Thoracic aorta (tissue), 2 donors: ENCODE measurements at regions not wholly inside any gene's neighbourhood (a gene's known extent, or its start where the extent isn't known, plus 50 kb on each side); places are given as distances from the start of the nearest gene placed in this dataset.

Source experiments
- ATAC-seq: fragments of 150-250 bp; one replicate; pipeline ENCODE4 v1.8.0; 2017; ENCODE audit warnings: low read depth; ENCODE audit not compliant: insufficient number of reproducible peaks, low FRiP score
- DNase-seq: peaks from one replicate; pipeline ENCODE4 v3.0.0-alpha.2; 2020; ENCODE audit warnings: low spot score
- H3K27ac ChIP-seq, 2 donors: fragments of 200-600 bp; sonication (generic); 1 replicate in 1 of 2; 2 replicates in 1 of 2; pipeline ENCODE4 v1.5.1; 2016; ENCODE audit warnings: mild to moderate bottlenecking in 2 of 2, moderate library complexity in 2 of 2
- H3K27me3 ChIP-seq: fragments of 200-600 bp; sonication (generic); replicated peaks from 2 replicates; pipeline ENCODE4 v1.6.0; 2016; ENCODE audit warnings: mild to moderate bottlenecking; ENCODE audit not compliant: insufficient read depth
- H3K36me3 ChIP-seq: fragments of 200-600 bp; sonication (generic); one replicate; pipeline ENCODE4 v1.5.1; 2016
- H3K4me1 ChIP-seq, 2 donors: fragments of 200-600 bp; sonication (generic); 1 replicate in 1 of 2; 2 replicates in 1 of 2; pipeline versions ENCODE4 v1.5.1 to v1.6.0; 2016; ENCODE audit warnings: low read depth in 2 of 2, mild to moderate bottlenecking in 1 of 2; ENCODE audit not compliant: control insufficient read depth in 1 of 2
- H3K4me3 ChIP-seq: fragments of 200-600 bp; sonication (generic); 2 replicates; pipeline ENCODE4 v1.5.1; 2016; ENCODE audit warnings: mild to moderate bottlenecking
- H3K9me3 ChIP-seq: fragments of 200-600 bp; sonication (generic); 2 replicates; pipeline ENCODE4 v1.5.1; 2016
- TF ChIP-seq, protein P1 (sequence below): fragments of 200-600 bp; sonication (generic); IDR thresholded peaks from one replicate; pipeline ENCODE4 v1.5.1; 2019; ENCODE audit warnings: antibody characterized with exemption

DNA sequence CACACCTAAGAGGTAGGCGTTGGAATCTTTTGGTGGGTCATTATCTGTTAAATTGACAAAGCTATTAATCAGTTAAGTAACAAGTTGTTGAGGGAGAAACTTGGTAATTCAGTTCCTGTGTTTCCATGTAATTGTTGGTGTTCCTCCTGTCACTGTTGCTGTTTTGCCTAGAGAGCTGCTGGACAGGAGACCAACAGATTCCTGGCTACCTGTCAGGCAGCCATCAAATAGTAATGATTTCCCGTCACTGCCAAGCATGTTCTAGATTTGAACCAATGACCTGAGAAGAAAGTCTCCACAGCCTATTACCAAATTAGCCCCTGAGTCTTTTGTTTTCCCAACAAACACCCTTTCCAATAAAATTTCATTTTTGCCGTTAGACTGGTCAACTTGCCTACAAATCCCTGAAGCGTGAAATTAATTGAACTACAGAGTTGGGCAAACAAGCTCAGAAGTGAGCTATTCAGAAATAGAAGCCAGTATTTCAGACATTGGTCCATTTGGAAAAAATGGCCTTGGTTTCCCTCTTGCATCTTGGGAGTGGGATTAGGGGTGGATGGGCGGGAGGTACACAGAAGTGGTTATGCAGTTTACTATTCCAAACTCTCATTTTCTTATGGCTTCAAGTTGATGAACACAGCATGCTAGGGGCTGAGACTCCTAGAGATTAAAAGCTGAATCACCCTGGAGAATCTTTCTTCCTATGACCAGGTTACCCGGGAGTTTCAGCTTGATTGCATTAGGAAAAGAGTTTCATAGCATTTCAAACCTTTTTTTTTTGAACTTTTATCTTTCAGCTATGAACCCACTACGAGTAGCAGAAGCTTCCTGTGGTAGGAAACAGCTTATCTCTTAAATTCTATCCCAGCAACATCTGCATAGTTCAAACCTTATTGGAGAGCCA, 262.8 kb upstream of the MAF start:
- TF ChIP-seq, protein P1, sequence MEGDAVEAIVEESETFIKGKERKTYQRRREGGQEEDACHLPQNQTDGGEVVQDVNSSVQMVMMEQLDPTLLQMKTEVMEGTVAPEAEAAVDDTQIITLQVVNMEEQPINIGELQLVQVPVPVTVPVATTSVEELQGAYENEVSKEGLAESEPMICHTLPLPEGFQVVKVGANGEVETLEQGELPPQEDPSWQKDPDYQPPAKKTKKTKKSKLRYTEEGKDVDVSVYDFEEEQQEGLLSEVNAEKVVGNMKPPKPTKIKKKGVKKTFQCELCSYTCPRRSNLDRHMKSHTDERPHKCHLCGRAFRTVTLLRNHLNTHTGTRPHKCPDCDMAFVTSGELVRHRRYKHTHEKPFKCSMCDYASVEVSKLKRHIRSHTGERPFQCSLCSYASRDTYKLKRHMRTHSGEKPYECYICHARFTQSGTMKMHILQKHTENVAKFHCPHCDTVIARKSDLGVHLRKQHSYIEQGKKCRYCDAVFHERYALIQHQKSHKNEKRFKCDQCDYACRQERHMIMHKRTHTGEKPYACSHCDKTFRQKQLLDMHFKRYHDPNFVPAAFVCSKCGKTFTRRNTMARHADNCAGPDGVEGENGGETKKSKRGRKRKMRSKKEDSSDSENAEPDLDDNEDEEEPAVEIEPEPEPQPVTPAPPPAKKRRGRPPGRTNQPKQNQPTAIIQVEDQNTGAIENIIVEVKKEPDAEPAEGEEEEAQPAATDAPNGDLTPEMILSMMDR, result no peak
- H3K27ac ChIP-seq, result no peak overlapping the region
- H3K4me3 ChIP-seq, result no peak overlapping the region
- H3K4me1 ChIP-seq, result no peaks in the 10 kb centered on the region
- H3K36me3 ChIP-seq, result no peaks in the 10 kb centered on the region
- DNase-seq (no peak), ATAC-seq (no peak)
- no peaks in the 10 kb centered on the region for H3K9me3 ChIP-seq
- H3K27me3 ChIP-seq, result no peaks in the 10 kb centered on the region

DNA sequence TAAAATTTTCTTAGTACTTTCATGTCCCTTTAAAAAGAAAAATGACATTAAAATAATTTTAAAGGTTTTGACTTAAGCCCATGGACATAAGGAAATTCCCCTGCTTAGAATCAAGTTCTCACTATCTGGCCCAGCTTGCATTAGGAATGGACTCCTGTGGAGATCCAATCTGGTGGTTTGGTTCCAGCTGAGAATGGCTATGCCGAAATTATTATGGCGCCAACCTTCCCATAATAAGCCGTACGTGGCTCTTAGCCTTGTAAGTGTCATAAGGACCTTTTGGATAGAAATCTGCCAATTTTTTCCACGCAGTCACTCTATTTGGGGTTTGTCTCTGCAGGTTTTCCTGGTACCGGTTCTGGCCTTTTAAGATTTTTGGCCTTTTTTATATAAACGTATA, 262.1 kb upstream of the MAF start:
- TF ChIP-seq, protein P1, result no peak
- no peaks in the 10 kb centered on the region for H3K36me3 ChIP-seq

DNA sequence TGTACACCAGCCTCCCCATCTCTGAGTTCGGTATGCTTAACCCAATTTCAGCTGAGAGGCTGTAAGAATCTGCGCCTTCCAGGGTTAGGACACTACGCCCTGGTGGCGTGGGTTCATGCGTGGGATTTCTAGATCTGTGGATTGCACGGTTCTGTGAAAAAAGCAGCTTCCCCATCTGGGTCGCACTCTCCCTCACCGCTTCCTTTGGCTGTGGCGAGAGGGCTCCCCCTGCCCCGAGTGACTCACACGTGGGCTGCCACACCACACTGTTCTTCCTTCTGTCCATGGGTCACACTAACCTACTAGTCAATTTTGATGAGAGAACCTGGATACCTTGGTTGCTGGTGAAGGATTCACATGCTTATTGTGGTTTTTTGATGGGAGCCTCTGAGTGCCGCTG, 256.0 kb upstream of the MAF start:
- DNase-seq, result no peak

More for the DNA sequence above, 262.1 kb upstream of the MAF start:
- no peak overlapping the region for H3K27ac ChIP-seq
- DNase-seq, result no peak
- H3K27me3 ChIP-seq, result no peaks in the 10 kb centered on the region
- no peaks in the 10 kb centered on the region for H3K9me3 ChIP-seq
- no peaks in the 10 kb centered on the region for H3K4me1 ChIP-seq
- no peak overlapping the region for H3K4me3 ChIP-seq
- no peak for ATAC-seq

DNA sequence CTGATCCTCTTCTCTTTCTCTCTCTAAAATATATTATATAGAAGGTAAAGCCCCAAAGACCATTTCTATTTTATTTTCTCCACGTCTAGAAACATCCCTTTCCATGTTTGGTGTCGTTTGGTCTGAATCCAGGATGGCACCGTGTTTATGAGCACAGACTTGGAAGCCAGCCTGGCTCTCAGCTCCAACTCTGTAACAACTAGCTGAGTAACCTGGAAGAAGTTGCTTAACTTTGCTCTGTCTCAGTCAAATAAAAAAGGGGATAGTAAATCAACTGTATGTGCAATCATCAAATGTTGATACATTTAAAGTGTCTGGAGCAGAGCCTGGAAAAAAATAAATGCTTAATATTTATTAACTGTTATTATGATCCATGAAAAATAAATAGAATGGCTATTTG, 249.8 kb upstream of the MAF start:
- TF ChIP-seq, protein P1, result no peak
- H3K9me3 ChIP-seq, result no peaks in the 10 kb centered on the region
- no peaks in the 10 kb centered on the region for H3K36me3 ChIP-seq
- H3K4me3 ChIP-seq, result no peak overlapping the region
- H3K27me3 ChIP-seq, result no peaks in the 10 kb centered on the region
- H3K27ac ChIP-seq, result no peak overlapping the region
- DNase-seq, result no peak
- peaks cover 0 to 4% of the 10 kb centered on the region in 2 donors for H3K4me1 ChIP-seq
- ATAC-seq, result no peak

More for the DNA sequence above, 256.0 kb upstream of the MAF start:
- Histone ChIP-seq H3K27me3 (no peaks in the 10 kb centered on the region), H3K9me3 (peaks cover 7% of the 10 kb centered on the region), H3K4me1 (no peaks in the 10 kb centered on the region), H3K27ac (no peak overlapping the region), H3K4me3 (no peak overlapping the region), H3K36me3 (no peaks in the 10 kb centered on the region)
- ATAC-seq, result no peak
- TF ChIP-seq, protein P1, result no peak

DNA sequence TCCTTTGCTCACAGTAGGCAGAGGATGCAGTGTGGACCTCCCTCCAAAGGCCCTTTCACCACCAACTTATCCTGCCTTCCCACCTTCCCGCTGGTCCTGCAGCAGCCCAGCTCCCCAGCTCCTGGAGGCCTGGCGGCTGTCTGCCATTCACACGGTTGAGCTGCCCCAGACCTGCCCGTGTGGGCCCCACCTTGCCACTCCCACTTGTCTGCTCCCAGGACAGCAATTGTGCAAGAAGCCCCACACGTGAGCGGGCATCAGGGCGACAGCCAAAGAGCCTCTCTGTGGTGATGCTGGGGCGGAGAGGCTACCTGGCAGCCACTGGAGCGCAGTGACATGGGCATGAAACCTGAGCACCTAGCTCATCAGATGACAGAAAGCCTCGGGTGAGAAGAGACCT, 248.6 kb upstream of the MAF start:
- H3K9me3 ChIP-seq, result no peaks in the 10 kb centered on the region
- ATAC-seq (no peak), DNase-seq (no peak)
- H3K4me3 ChIP-seq, result no peak overlapping the region
- TF ChIP-seq, protein P1, result no peak
- H3K27me3 ChIP-seq, result no peaks in the 10 kb centered on the region
- H3K27ac ChIP-seq, result no peak overlapping the region
- peaks cover 0 to 4% of the 10 kb centered on the region in 2 donors for H3K4me1 ChIP-seq
- no peaks in the 10 kb centered on the region for H3K36me3 ChIP-seq
